A673 (cell line): ENCODE measurements at regions not wholly inside any gene's neighbourhood (a gene's known extent, or its start where the extent isn't known, plus 50 kb on each side); places are given as distances from the start of the nearest gene placed in this dataset.

Source experiments
- EZH2 ChIP-seq: fragments of 200-600 bp; sonication (generic); IDR thresholded peaks from 2 replicates; pipeline ENCODE4 v1.6.1; 2017; ENCODE audit warnings: borderline replicate concordance, low read depth, mild to moderate bottlenecking, mixed read lengths, antibody characterized with exemption, low read length; ENCODE audit not compliant: poor library complexity, severe bottlenecking
- TF ChIP-seq, protein P1 (sequence below): fragments of 300-800, 200-600 bp; sonication (generic); conservative IDR thresholded peaks from 2 replicates; pipeline ENCODE4 v1.5.1; 2017; ENCODE audit warnings: low read depth, mild to moderate bottlenecking, antibody characterized with exemption, low read length, moderate library complexity, mixed read lengths

- TF ChIP-seq, protein P1, sequence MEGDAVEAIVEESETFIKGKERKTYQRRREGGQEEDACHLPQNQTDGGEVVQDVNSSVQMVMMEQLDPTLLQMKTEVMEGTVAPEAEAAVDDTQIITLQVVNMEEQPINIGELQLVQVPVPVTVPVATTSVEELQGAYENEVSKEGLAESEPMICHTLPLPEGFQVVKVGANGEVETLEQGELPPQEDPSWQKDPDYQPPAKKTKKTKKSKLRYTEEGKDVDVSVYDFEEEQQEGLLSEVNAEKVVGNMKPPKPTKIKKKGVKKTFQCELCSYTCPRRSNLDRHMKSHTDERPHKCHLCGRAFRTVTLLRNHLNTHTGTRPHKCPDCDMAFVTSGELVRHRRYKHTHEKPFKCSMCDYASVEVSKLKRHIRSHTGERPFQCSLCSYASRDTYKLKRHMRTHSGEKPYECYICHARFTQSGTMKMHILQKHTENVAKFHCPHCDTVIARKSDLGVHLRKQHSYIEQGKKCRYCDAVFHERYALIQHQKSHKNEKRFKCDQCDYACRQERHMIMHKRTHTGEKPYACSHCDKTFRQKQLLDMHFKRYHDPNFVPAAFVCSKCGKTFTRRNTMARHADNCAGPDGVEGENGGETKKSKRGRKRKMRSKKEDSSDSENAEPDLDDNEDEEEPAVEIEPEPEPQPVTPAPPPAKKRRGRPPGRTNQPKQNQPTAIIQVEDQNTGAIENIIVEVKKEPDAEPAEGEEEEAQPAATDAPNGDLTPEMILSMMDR, result no peak
- TF ChIP-seq EZH2, result no peak
These were observed 1314.1 kb upstream of the CDH6 start for GRCh38 chr5:29879401-29879800.
